Body of pancreas (tissue), 4 donors: ENCODE measurements at regions not wholly inside any gene's neighbourhood (a gene's known extent, or its start where the extent isn't known, plus 50 kb on each side); places are given as distances from the start of the nearest gene placed in this dataset.

Experiments
- ATAC-seq: fragments of 150-250 bp; one replicate; pipeline ENCODE4 v1.9.1; 2016
- DNase-seq, 4 donors: peaks; one replicate each; pipeline ENCODE4 v3.0.0-alpha.2; 2019
- H3K27ac ChIP-seq, 4 donors: fragments of 200-600 bp; sonication (generic); 1 replicate in 3 of 4; 2 replicates in 1 of 4; pipeline versions ENCODE4 v1.5.1 to v1.6.1; 2016 to 2019; ENCODE audit warnings: mild to moderate bottlenecking in 1 of 4, mixed read lengths in 1 of 4, moderate library complexity in 1 of 4
- H3K27me3 ChIP-seq, 2 donors: fragments of 200-600 bp; sonication (generic); one replicate each; pipeline ENCODE4 v1.6.0; 2016; ENCODE audit warnings: mild to moderate bottlenecking in 1 of 2
- H3K36me3 ChIP-seq, 2 donors: fragments of 200-600 bp; sonication (generic); replicated peaks in 1 of 2; 2 replicates each; pipeline ENCODE4 v1.5.1; 2016; ENCODE audit warnings: low read depth in 2 of 2; ENCODE audit not compliant: insufficient read depth in 1 of 2
- H3K4me1 ChIP-seq: fragments of 200-600 bp; sonication (generic); one replicate; pipeline ENCODE4 v1.6.0; 2016
- H3K4me3 ChIP-seq, 2 donors: fragments of 200-600 bp; sonication (generic); 1 replicate in 1 of 2; 2 replicates in 1 of 2; pipeline ENCODE4 v1.5.1; 2016 to 2019
- H3K9me3 ChIP-seq, 3 donors: fragments of 200-600 bp; sonication (generic); 1 replicate in 2 of 3; 2 replicates in 1 of 3; pipeline ENCODE4 v1.5.1; 2016
- CTCF ChIP-seq, 7 experiments: fragments of 450-650 bp in 4 of 7; fragments of 200-600 bp in 3 of 7; sonication (generic) in 3 of 7; IDR thresholded peaks; one replicate each; pipeline ENCODE4 v1.5.1; 2016 to 2019; ENCODE audit warnings: antibody characterized with exemption in 7 of 7
- POLR2A ChIP-seq, 3 donors: fragments of 450-650 bp; IDR thresholded peaks; one replicate each; pipeline ENCODE4 v1.6.1; 2016; ENCODE audit warnings: antibody characterized with exemption in 3 of 3, mild to moderate bottlenecking in 2 of 3
- WGBS, 2 donors: methylation state at CpG; one replicate each; pipeline ENCODE4 v1.1.5; 2017; 5-methylcytosine and 5-hydroxymethylcytosine counted together
- intact Hi-C: fragments of 100-400 bp; cut with DNase I; formaldehyde crosslinking; loops from one replicate; pipeline ENCODE4 v1.15.1; 2023

GRCh38 chr7:85875398-85875797 is 688.5 kb upstream of the SEMA3D start:
- Histone ChIP-seq H3K27me3 (no peaks in the 10 kb centered on the region), H3K27ac (no peak overlapping the region), H3K4me1 (no peaks in the 10 kb centered on the region), H3K9me3 (no peaks in the 10 kb centered on the region), H3K36me3 (no peaks in the 10 kb centered on the region), H3K4me3 (no peak overlapping the region)
- ATAC-seq (no peak), DNase-seq (no peak)
- TF ChIP-seq POLR2A (IDR thresholded peaks at IDR 0.05): no peak
- TF ChIP-seq CTCF (IDR thresholded peaks at IDR 0.05): no peak
- WGBS, 2 donors: 41 to 67% methylated on average over 1 of the region's 1 CpG
- intact Hi-C loops: no loop called here

GRCh38 chr7:85866540-85866939 is 679.7 kb upstream of the SEMA3D start:
- DNase-seq (no peak), ATAC-seq (no peak)
- intact Hi-C loops: no loop called here
- H3K27me3 ChIP-seq: no peaks in the 10 kb centered on the region
- WGBS, 2 donors: 89 to 94% methylated on average over 3 to 4 of the region's 4 CpGs
- H3K36me3 ChIP-seq: no peaks in the 10 kb centered on the region
- no peak overlapping the region for H3K27ac ChIP-seq
- TF ChIP-seq CTCF (IDR thresholded peaks at IDR 0.05) (no peak), POLR2A (IDR thresholded peaks at IDR 0.05) (no peak)
- no peaks in the 10 kb centered on the region for H3K9me3 ChIP-seq
- no peaks in the 10 kb centered on the region for H3K4me1 ChIP-seq
- H3K4me3 ChIP-seq: no peak overlapping the region

- Histone ChIP-seq H3K9me3 (no peaks in the 10 kb centered on the region), H3K4me1 (no peaks in the 10 kb centered on the region), H3K36me3 (no peaks in the 10 kb centered on the region), H3K27me3 (no peaks in the 10 kb centered on the region), H3K4me3 (no peak overlapping the region), H3K27ac (no peak overlapping the region)
- TF ChIP-seq POLR2A (IDR thresholded peaks at IDR 0.05): no peak
- TF ChIP-seq CTCF (IDR thresholded peaks at IDR 0.05): peak in 6 of 7 experiments; percentile 10 to 52 (median 40)
- no peak for ATAC-seq
- intact Hi-C loops: no loop called here
- 30 to 31% methylated on average over 6 of the region's 6 CpGs for WGBS, 2 donors
- no peak for DNase-seq
These were observed 664.8 kb upstream of the SEMA3D start for GRCh38 chr7:85851571-85852193.

- Histone ChIP-seq H3K27ac (no peak overlapping the region), H3K9me3 (no peaks in the 10 kb centered on the region), H3K27me3 (no peaks in the 10 kb centered on the region), H3K4me3 (no peak overlapping the region), H3K4me1 (no peaks in the 10 kb centered on the region), H3K36me3 (no peaks in the 10 kb centered on the region)
- intact Hi-C loops: no loop called here
- ATAC-seq (no peak), DNase-seq (no peak)
- TF ChIP-seq POLR2A (IDR thresholded peaks at IDR 0.05) (no peak), CTCF (IDR thresholded peaks at IDR 0.05) (no peak)
- WGBS, 2 donors: 11 to 18% methylated on average over 1 of the region's 1 CpG
These were observed 663.5 kb upstream of the SEMA3D start for GRCh38 chr7:85850381-85850780.

GRCh38 chr7:85840554-85840953 is 653.7 kb upstream of the SEMA3D start:
- DNase-seq: no peak
- H3K9me3 ChIP-seq: no peaks in the 10 kb centered on the region
- ATAC-seq: no peak
- no peak for TF ChIP-seq POLR2A (IDR thresholded peaks at IDR 0.05)
- TF ChIP-seq CTCF (IDR thresholded peaks at IDR 0.05): no peak
- no peak overlapping the region for H3K27ac ChIP-seq
- H3K36me3 ChIP-seq: no peaks in the 10 kb centered on the region
- 34 to 37% methylated on average over 6 of the region's 6 CpGs for WGBS, 2 donors
- no peak overlapping the region for H3K4me3 ChIP-seq
- intact Hi-C loops: no loop called here
- no peaks in the 10 kb centered on the region for H3K27me3 ChIP-seq
- H3K4me1 ChIP-seq: no peaks in the 10 kb centered on the region
